IMR-90 (cell line): ENCODE measurements at regions not wholly inside any gene's neighbourhood (a gene's known extent, or its start where the extent isn't known, plus 50 kb on each side); places are given as distances from the start of the nearest gene placed in this dataset.

Source experiments
- ATAC-seq: fragments of 200-7000 bp; cut with Tn5 transposase; 2 replicates; pipeline ENCODE4 v1.9.1; 2020; ENCODE audit warnings: low read depth, mild to moderate bottlenecking, moderate library complexity
- BruUV-seq: library from RNA; stranded (reverse); fragments of 400-500 nt; replicated peaks from 2 replicates; lab custom pipeline; 2021; lab: Mats Ljungman, UMichigan
- CTCF ChIA-PET: fragments of 300-600 bp; formaldehyde crosslinking; extraction: SDS; loops from one replicate; lab custom pipeline; 2021; ENCODE audit warnings: antibody characterized with exemption; lab: Yijun Ruan, JAX
- POLR2A ChIA-PET: fragments of 300-600 bp; sonication (Branson Sonifier 250); formaldehyde crosslinking; loops from one replicate; lab custom pipeline; 2022; ENCODE audit warnings: antibody characterized with exemption; ENCODE audit not compliant: unreplicated experiment; lab: Charles Lee
- DNase-seq: peaks from one replicate; pipeline ENCODE4 v3.0.0; 2013
- H2AFZ ChIP-seq: replicated peaks from 2 replicates; pipeline ENCODE3; 2013; ENCODE audit warnings: low read length, mild to moderate bottlenecking; ENCODE audit not compliant: poor library complexity
- H2AK5ac ChIP-seq: 2 replicates; pipeline ENCODE4 v1.6.1; 2013; ENCODE audit warnings: low read depth, low read length, inconsistent platforms
- H2AK9ac ChIP-seq: replicated peaks from 2 replicates; pipeline ENCODE3; 2013; ENCODE audit warnings: mild to moderate bottlenecking, low read depth, low read length, moderate library complexity; ENCODE audit not compliant: poor library complexity
- H2BK120ac ChIP-seq: 2 replicates; pipeline ENCODE4 v1.6.1; 2013; ENCODE audit warnings: low read depth, low read length, inconsistent platforms
- H2BK15ac ChIP-seq: 3 replicates; pipeline ENCODE4 v1.6.1; 2013; ENCODE audit warnings: low read depth, low read length, inconsistent platforms
- H2BK20ac ChIP-seq: 2 replicates; pipeline ENCODE4 v1.6.1; 2013; ENCODE audit warnings: low read depth, mild to moderate bottlenecking, inconsistent platforms, low read length, moderate library complexity
- H2BK5ac ChIP-seq: 2 replicates; pipeline ENCODE4 v1.6.1; 2013; ENCODE audit warnings: mild to moderate bottlenecking, low read depth, low read length, inconsistent platforms; ENCODE audit not compliant: poor library complexity, severe bottlenecking
- H3K14ac ChIP-seq: replicated peaks from 2 replicates; pipeline ENCODE4 v1.6.1; 2013; ENCODE audit warnings: low read depth, low read length, inconsistent platforms
- H3K18ac ChIP-seq: 2 replicates; pipeline ENCODE4 v1.6.1; 2013; ENCODE audit warnings: low read depth, low read length, control low read depth
- H3K23ac ChIP-seq: 2 replicates; pipeline ENCODE4 v1.6.1; 2013; ENCODE audit warnings: low read depth, low read length, inconsistent platforms
- H3K27ac ChIP-seq: 2 replicates; pipeline ENCODE4 v1.5.1; 2013; ENCODE audit warnings: mild to moderate bottlenecking, control low read depth, low read length; ENCODE audit not compliant: insufficient read depth
- H3K27me3 ChIP-seq: 2 replicates; pipeline ENCODE4 v1.6.1; 2013; ENCODE audit warnings: low read length; ENCODE audit not compliant: control insufficient read depth, insufficient read depth
- H3K36me3 ChIP-seq: 2 replicates; pipeline ENCODE4 v1.6.1; 2013; ENCODE audit warnings: low read length, mixed read lengths; ENCODE audit not compliant: control insufficient read depth, insufficient read depth
- H3K4ac ChIP-seq: 2 replicates; pipeline ENCODE4 v1.6.1; 2013; ENCODE audit warnings: low read depth, low read length, inconsistent platforms
- H3K4me1 ChIP-seq: 2 replicates; pipeline ENCODE4 v1.6.1; 2013; ENCODE audit warnings: low read length, mixed read lengths; ENCODE audit not compliant: control insufficient read depth, insufficient read depth
- H3K4me2 ChIP-seq: 2 replicates; pipeline ENCODE4 v1.6.1; 2013; ENCODE audit warnings: low read depth, mild to moderate bottlenecking, control low read depth, low read length, moderate library complexity
- H3K4me3 ChIP-seq: 2 replicates; pipeline ENCODE4 v1.5.1; 2013; ENCODE audit warnings: low read depth, mild to moderate bottlenecking, control low read depth, low read length, moderate library complexity; ENCODE audit not compliant: insufficient read depth
- H3K56ac ChIP-seq: 2 replicates; pipeline ENCODE4 v1.6.1; 2013; ENCODE audit warnings: low read length, inconsistent platforms; ENCODE audit not compliant: insufficient read depth; ENCODE audit errors: extremely low read depth
- H3K79me1 ChIP-seq, 2 experiments: 2 replicates each; pipeline ENCODE4 v1.6.1; 2013; ENCODE audit warnings: low read length in 2 of 2, inconsistent platforms in 1 of 2, low read depth in 1 of 2
- H3K9ac ChIP-seq: 2 replicates; pipeline ENCODE4 v1.6.1; 2013; ENCODE audit warnings: low read depth, low read length, control low read depth
- H3K9me1 ChIP-seq: 2 replicates; pipeline ENCODE4 v1.6.1; 2013; ENCODE audit warnings: low read length, inconsistent platforms; ENCODE audit not compliant: insufficient read depth
- H3K9me3 ChIP-seq: 2 replicates; pipeline ENCODE4 v1.6.1; 2013; ENCODE audit warnings: low read length; ENCODE audit not compliant: control insufficient read depth, insufficient read depth
- H4K20me1 ChIP-seq: 2 replicates; pipeline ENCODE4 v1.6.1; 2013; ENCODE audit warnings: low read length, inconsistent platforms; ENCODE audit not compliant: insufficient read depth
- H4K5ac ChIP-seq: 2 replicates; pipeline ENCODE4 v1.6.1; 2013; ENCODE audit warnings: mild to moderate bottlenecking, low read depth, low read length, control low read depth
- H4K8ac ChIP-seq, 2 experiments: 2 replicates each; pipeline ENCODE4 v1.6.1; 2013; ENCODE audit warnings: low read depth in 2 of 2, low read length in 2 of 2, control low read depth in 1 of 2, inconsistent platforms in 1 of 2
- H4K91ac ChIP-seq: 2 replicates; pipeline ENCODE4 v1.6.1; 2013; ENCODE audit warnings: low read depth, low read length, inconsistent platforms; ENCODE audit not compliant: insufficient read depth
- BHLHE40 ChIP-seq: fragments of 150-350 bp; IDR thresholded peaks from 2 replicates; pipeline ENCODE4 v1.6.1; 2016; ENCODE audit warnings: mild to moderate bottlenecking, low read depth, low read length
- CEBPB ChIP-seq: IDR thresholded peaks from 2 replicates; pipeline ENCODE4 v1.6.1; 2012; ENCODE audit warnings: low read depth, low read length, improper control_type of control experiment
- RCOR1 ChIP-seq: IDR thresholded peaks from 2 replicates; pipeline ENCODE4 v1.6.1; 2012; ENCODE audit warnings: mild to moderate bottlenecking, low read length, improper control_type of control experiment; ENCODE audit not compliant: insufficient replicate concordance
- RFX5 ChIP-seq: IDR thresholded peaks from 2 replicates; pipeline ENCODE4 v1.8.0; 2012; ENCODE audit warnings: low read depth, mild to moderate bottlenecking, low read length, moderate library complexity
- WGBS, 2 experiments: methylation state at CpG; one replicate each; pipeline versions ENCODE4 v1.1.5 to v1.1.7; 2013; ENCODE audit warnings: missing lambda C conversion rate in 2 of 2; ENCODE audit not compliant: insufficient read length in 1 of 2; ENCODE audit errors: extremely low coverage in 2 of 2; 5-methylcytosine and 5-hydroxymethylcytosine counted together
- dilution Hi-C: fragments of 300-500 bp; cut with HindIII; formaldehyde crosslinking; loops from one replicate; pipeline ENCODE4 v1.14.3; 2018; ENCODE audit warnings: low sequenced_read_pairs; ENCODE audit not compliant: unreplicated experiment
- in situ Hi-C: fragments of 300-500 bp; cut with MboI; formaldehyde crosslinking; loops from 3 replicates; pipeline ENCODE4 v1.14.3; 2019; ENCODE audit warnings: low sequenced_read_pairs, inconsistent platforms, mixed read lengths
- intact Hi-C: fragments of 100-400 bp; cut with micrococcal nuclease; formaldehyde crosslinking; loops from 2 replicates; pipeline ENCODE4 v1.10.0; 2022
- TF ChIP-seq, protein P1 (sequence below): fragments of 150-350 bp; IDR thresholded peaks from 2 replicates; pipeline ENCODE4 v1.6.1; 2017; ENCODE audit warnings: mild to moderate bottlenecking, antibody characterized with exemption, low read length, low read depth
- TF ChIP-seq, protein P2 (sequence below): conservative IDR thresholded peaks from 2 replicates; pipeline ENCODE4 v1.5.1; 2012; ENCODE audit warnings: mild to moderate bottlenecking, low read depth, low read length, improper control_type of control experiment

DNA sequence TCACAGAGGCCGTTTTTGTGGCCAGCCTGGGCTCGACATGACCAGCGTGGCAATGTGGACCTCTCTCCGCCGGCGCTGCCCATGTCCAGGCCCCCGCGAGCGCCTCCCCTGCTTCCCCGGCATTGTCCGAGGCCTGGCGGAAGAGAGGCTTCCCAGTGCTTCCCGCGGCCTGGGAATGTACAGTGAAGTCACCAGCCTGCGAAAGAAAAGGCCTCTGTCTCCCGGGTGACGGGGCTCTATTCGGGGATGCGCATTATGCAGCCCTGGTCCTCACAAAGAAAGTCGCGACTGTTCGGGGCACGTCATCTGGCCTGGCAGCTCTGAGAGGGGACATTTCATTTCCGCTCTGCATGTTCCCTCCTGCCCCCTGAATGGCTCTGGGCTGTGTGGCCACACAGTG lies 109.2 kb upstream of the AGAP1 start:
- WGBS, 2 experiments: 79% methylated on average over 14 of the region's 24 CpGs; no CpG with 5 or more reads in 1 of the 2 experiments
- no peak for DNase-seq
- H3K14ac ChIP-seq: no peak overlapping the region
- no peak overlapping the region for H4K91ac ChIP-seq
- H2AK5ac ChIP-seq: no peak overlapping the region
- intact Hi-C loops (no loop called here), dilution Hi-C loops (no loop called here), in situ Hi-C loops (no loop called here)
- peaks cover 3% of the 10 kb centered on the region for H3K27me3 ChIP-seq
- POLR2A ChIA-PET: no interaction called here
- no peaks in the 10 kb centered on the region for H3K79me1 ChIP-seq
- H4K8ac ChIP-seq: no peak overlapping the region
- no peak overlapping the region for H3K4ac ChIP-seq
- H4K5ac ChIP-seq: no peak overlapping the region
- no peak overlapping the region for H2AFZ ChIP-seq
- H2AK9ac ChIP-seq: no peak overlapping the region
- H3K4me3 ChIP-seq: no peak overlapping the region
- no peak overlapping the region for H3K23ac ChIP-seq
- H3K56ac ChIP-seq: no peak overlapping the region
- no peak overlapping the region for H2BK120ac ChIP-seq
- no peak overlapping the region for H2BK5ac ChIP-seq
- H4K20me1 ChIP-seq: no peaks in the 10 kb centered on the region
- no peaks in the 10 kb centered on the region for H3K36me3 ChIP-seq
- H2BK20ac ChIP-seq: no peak overlapping the region
- no peak overlapping the region for H3K27ac ChIP-seq
- no peak overlapping the region for H3K4me2 ChIP-seq
- no peaks in the 10 kb centered on the region for H3K9me1 ChIP-seq
- H3K18ac ChIP-seq: no peak overlapping the region
- TF ChIP-seq, protein P1, sequence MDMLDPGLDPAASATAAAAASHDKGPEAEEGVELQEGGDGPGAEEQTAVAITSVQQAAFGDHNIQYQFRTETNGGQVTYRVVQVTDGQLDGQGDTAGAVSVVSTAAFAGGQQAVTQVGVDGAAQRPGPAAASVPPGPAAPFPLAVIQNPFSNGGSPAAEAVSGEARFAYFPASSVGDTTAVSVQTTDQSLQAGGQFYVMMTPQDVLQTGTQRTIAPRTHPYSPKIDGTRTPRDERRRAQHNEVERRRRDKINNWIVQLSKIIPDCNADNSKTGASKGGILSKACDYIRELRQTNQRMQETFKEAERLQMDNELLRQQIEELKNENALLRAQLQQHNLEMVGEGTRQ: no peak
- TF ChIP-seq RCOR1: no peak
- TF ChIP-seq RFX5: no peak
- no peak for TF ChIP-seq CEBPB
- no peak for TF ChIP-seq BHLHE40
- TF ChIP-seq, protein P2, sequence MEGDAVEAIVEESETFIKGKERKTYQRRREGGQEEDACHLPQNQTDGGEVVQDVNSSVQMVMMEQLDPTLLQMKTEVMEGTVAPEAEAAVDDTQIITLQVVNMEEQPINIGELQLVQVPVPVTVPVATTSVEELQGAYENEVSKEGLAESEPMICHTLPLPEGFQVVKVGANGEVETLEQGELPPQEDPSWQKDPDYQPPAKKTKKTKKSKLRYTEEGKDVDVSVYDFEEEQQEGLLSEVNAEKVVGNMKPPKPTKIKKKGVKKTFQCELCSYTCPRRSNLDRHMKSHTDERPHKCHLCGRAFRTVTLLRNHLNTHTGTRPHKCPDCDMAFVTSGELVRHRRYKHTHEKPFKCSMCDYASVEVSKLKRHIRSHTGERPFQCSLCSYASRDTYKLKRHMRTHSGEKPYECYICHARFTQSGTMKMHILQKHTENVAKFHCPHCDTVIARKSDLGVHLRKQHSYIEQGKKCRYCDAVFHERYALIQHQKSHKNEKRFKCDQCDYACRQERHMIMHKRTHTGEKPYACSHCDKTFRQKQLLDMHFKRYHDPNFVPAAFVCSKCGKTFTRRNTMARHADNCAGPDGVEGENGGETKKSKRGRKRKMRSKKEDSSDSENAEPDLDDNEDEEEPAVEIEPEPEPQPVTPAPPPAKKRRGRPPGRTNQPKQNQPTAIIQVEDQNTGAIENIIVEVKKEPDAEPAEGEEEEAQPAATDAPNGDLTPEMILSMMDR: no peak
- ATAC-seq: no peak
- H3K4me1 ChIP-seq: peaks cover 2% of the 10 kb centered on the region; the same call in 1 of the 2 replicates
- no TSS peak for BruUV-seq
- H3K9me3 ChIP-seq: no peaks in the 10 kb centered on the region
- H2BK15ac ChIP-seq: no peak overlapping the region
- no peak overlapping the region for H3K9ac ChIP-seq
- CTCF ChIA-PET: no interaction called here
